GM18909 (cell line): ENCODE measurements at regions not wholly inside any gene's neighbourhood (a gene's known extent, or its start where the extent isn't known, plus 50 kb on each side); places are given as distances from the start of the nearest gene placed in this dataset.

Experiments used
- ATAC-seq: cut with Tn5 transposase; IDR thresholded peaks from one replicate; pipeline ENCODE4 v1.9.1; 2021; ENCODE audit warnings: mild to moderate bottlenecking; ENCODE audit not compliant: unreplicated experiment, poor library complexity

GRCh38 chr9:90287567-90288274 is 354.9 kb downstream of the DIRAS2 start:
- ATAC-seq = peak; percentile 95

- ATAC-seq = no peak
Observed at GRCh38 chr9:90288275-90288639, 354.4 kb downstream of the DIRAS2 start.

- ATAC-seq = no peak
Observed at GRCh38 chr9:90290716-90291485, 351.7 kb downstream of the DIRAS2 start.

- ATAC-seq = no peak
Observed at GRCh38 chr9:90296539-90296938, 346.1 kb downstream of the DIRAS2 start.

- ATAC-seq = no peak
Observed at GRCh38 chr9:90299968-90300367, 342.7 kb downstream of the DIRAS2 start.

DNA sequence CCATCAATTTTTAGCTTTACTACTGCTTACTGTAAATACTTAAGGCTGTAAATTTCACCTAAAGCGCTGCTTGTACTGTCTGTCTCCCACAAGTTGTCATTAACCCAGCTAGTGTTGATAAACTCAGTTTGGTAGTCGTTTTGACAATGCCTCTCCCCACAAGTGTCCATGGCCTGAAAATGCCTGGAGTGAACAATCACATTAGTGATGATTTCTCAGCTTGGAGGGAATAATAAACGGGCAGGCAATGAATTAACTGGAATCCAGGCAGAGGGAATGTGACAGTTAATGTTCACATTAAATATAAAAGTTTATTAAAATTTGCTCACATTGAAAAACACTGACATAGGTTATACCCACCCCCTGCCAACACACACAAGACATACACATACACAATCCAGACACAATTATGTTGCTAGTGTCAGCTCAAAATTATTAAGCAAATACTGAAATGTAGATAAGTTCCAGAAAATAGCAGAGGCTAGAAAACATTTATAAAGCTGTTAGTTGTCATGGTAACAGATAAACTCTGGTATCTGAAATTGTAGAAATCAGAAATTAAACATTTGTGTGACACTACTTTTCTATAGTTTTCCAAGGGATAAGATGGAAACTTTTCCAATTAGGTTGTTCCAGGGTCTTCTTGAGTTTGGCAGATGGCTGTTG is 341.9 kb downstream of the DIRAS2 start:
- no peak for ATAC-seq

DNA sequence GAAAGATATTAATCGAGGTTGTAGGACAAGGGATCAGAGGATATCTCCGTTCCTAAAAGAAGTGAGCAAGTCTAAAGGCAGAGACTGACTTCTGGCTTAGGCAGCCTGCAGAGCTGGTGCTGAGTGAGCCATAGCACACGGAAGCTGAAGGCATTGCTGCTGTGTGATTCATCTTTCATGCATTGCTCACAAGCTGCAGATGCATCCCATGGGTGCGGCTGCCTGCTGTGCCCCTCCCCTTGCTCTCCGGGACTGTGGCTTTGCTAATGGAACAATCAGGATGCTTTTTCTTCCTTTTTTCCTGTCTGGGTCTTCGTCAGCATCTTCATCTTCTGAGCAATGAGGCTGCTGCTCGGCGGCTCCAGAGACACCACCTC is 341.4 kb downstream of the DIRAS2 start:
- no peak for ATAC-seq

GRCh38 chr9:90303655-90304054 is 339.0 kb downstream of the DIRAS2 start:
- ATAC-seq = no peak

- no peak for ATAC-seq
Observed at GRCh38 chr9:90306158-90306557, 336.5 kb downstream of the DIRAS2 start.

- no peak for ATAC-seq
Observed at GRCh38 chr9:90307167-90307833, 335.3 kb downstream of the DIRAS2 start.

- ATAC-seq = no peak
Observed at GRCh38 chr9:90307891-90308290, 334.7 kb downstream of the DIRAS2 start.

DNA sequence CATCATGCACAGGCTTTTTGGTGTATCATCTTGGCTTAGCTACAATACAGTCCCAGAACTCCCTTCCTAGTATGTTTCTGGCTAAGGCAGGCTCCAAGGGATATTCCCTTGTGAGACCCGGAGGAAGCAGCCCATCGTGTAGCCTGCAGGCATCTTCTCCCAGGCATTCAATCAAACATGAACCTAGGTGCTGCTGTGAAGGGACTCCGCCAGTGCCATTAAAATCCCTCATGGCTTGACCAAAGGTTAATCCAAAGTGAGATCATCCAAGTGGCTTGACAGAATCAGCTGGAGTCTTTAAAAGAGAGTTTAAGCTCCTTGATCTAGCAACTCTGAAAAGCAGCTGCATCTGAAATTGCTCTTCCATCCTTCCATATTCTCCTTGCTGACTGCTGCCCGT is 333.9 kb downstream of the DIRAS2 start:
- ATAC-seq = no peak

DNA sequence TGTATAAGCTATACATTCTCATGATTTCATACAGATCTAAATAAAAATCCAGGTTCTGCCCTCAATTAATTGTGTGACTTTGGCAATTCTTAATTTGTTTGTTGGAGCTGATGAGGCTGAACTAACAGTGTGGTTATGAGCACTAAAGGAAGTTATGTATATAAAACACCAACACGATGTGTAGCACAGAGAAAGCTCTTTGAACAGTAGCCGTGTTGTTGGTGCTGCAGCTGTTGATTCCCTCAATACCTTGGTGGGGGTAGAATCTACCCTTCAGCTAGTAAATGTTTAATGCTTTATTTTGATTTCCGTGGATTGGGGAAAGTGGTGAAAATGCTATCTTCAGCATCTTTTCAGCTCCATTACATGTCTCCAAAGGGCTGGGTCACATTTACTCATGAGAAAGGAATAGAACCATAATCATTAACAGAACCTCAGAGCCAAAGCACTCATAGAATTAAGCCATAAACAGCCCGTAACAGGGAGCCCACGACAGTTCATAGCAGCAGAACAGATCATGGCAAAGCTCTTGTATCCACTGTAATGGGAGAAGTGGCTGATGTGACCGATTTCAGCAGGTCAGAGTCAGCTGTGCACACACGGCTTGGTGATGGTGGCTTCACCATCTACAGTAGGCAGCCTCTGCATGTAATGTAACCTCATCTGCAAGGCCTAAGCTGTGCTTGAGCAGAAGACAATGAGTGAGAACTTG is 332.7 kb downstream of the DIRAS2 start:
- no peak for ATAC-seq

DNA sequence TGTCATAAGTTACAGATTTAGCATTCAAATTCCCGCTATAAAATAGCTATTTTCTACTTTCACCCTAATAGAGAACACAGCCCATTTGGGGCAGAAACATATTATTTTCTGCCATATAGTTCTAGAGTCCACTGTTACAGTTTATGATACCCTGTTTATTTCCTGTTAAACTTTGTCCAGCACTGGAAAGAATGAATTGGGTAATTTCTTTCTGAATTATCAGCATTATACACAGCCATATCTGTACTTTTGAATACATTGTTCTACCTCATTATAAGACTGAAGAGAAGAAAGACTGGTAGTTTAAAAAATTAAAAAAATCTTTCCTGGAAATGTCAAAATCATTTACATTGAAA is 332.1 kb downstream of the DIRAS2 start:
- no peak for ATAC-seq

DNA sequence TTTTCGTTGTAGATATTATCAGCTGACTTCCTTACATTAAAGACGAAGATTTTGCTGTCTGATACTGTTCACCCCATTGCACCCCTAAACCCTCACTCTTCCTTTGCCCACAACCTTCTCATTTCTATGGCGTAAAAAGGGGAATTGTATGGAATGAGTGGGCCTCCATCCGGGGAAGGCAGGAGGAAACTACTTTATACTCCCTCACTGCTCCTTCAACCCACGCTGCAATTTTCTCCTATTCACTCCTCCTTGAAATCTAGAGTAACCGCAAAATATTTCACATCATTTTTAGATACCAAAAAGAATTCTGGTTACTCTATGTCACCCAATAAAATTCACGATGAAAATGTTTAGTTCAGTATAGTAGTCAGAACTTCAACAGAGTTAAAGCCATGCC is 330.8 kb downstream of the DIRAS2 start:
- ATAC-seq = no peak

DNA sequence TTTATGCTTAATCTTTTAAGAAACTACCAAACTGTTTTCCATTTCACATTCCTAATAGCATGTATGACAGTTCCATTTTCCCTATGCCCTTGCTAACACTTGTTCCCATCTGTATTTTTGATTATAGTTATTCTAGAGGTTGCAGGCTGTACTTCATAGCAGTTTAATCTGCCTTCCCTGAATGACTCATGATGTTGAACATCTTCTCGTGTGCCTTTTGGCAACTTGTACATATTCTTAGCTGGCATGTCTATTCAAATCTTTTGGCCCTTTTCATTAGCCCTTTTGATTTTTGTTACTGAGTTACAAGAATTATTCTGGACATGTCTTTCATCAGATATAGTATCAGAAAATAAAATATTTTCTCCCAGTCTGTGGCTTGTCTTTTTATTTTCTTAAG is 320.3 kb downstream of the DIRAS2 start:
- ATAC-seq = no peak

GRCh38 chr9:90325913-90326653 is 316.5 kb downstream of the DIRAS2 start:
- no peak for ATAC-seq

DNA sequence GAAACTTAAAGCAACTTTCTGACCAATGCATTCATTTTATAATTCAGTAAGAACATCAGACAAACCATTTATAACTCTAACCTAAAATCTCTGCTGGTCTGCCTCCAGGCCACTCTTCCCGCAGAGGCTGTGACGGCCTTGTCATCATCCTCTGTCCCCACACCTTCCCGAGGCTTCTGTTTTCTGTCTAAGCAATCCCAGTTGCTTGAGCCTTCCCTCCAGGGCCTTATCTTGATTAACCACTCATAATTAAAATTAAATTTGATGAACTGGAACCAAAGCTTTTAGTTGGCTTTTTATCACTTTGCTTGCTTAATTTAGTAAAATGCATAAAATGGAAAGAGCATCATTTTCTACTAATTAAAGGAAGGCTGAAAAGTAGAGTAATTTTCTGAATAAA is 312.4 kb downstream of the DIRAS2 start:
- ATAC-seq = no peak

GRCh38 chr9:90331826-90332575 is 310.6 kb downstream of the DIRAS2 start:
- no peak for ATAC-seq
